ENCODE measurements at regions not wholly inside any gene's neighbourhood (a gene's known extent, or its start where the extent isn't known, plus 50 kb on each side); places are given as distances from the start of the nearest gene placed in this dataset.

- TF ChIP-seq, protein P1, sequence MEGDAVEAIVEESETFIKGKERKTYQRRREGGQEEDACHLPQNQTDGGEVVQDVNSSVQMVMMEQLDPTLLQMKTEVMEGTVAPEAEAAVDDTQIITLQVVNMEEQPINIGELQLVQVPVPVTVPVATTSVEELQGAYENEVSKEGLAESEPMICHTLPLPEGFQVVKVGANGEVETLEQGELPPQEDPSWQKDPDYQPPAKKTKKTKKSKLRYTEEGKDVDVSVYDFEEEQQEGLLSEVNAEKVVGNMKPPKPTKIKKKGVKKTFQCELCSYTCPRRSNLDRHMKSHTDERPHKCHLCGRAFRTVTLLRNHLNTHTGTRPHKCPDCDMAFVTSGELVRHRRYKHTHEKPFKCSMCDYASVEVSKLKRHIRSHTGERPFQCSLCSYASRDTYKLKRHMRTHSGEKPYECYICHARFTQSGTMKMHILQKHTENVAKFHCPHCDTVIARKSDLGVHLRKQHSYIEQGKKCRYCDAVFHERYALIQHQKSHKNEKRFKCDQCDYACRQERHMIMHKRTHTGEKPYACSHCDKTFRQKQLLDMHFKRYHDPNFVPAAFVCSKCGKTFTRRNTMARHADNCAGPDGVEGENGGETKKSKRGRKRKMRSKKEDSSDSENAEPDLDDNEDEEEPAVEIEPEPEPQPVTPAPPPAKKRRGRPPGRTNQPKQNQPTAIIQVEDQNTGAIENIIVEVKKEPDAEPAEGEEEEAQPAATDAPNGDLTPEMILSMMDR (IDR thresholded peaks at IDR 0.05; ENCODE audit: poor library complexity, severe bottlenecking) = no peak
- TF ChIP-seq EZH2 (IDR thresholded peaks at IDR 0.05; ENCODE audit: borderline replicate concordance, insufficient read depth, low read length, poor library complexity, severe bottlenecking) = no peak
- TF ChIP-seq, protein P2, sequence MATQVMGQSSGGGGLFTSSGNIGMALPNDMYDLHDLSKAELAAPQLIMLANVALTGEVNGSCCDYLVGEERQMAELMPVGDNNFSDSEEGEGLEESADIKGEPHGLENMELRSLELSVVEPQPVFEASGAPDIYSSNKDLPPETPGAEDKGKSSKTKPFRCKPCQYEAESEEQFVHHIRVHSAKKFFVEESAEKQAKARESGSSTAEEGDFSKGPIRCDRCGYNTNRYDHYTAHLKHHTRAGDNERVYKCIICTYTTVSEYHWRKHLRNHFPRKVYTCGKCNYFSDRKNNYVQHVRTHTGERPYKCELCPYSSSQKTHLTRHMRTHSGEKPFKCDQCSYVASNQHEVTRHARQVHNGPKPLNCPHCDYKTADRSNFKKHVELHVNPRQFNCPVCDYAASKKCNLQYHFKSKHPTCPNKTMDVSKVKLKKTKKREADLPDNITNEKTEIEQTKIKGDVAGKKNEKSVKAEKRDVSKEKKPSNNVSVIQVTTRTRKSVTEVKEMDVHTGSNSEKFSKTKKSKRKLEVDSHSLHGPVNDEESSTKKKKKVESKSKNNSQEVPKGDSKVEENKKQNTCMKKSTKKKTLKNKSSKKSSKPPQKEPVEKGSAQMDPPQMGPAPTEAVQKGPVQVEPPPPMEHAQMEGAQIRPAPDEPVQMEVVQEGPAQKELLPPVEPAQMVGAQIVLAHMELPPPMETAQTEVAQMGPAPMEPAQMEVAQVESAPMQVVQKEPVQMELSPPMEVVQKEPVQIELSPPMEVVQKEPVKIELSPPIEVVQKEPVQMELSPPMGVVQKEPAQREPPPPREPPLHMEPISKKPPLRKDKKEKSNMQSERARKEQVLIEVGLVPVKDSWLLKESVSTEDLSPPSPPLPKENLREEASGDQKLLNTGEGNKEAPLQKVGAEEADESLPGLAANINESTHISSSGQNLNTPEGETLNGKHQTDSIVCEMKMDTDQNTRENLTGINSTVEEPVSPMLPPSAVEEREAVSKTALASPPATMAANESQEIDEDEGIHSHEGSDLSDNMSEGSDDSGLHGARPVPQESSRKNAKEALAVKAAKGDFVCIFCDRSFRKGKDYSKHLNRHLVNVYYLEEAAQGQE (IDR thresholded peaks at IDR 0.05; ENCODE audit: borderline replicate concordance) = no peak
- TF ChIP-seq RAD21 (conservative IDR thresholded peaks at IDR 0.05) = no peak
- TF ChIP-seq MXI1 (conservative IDR thresholded peaks at IDR 0.05; ENCODE audit: poor library complexity, severe bottlenecking) = no peak
- no peak for TF ChIP-seq TAF1 (IDR thresholded peaks at IDR 0.05; ENCODE audit: low read depth)
- TF ChIP-seq EP300 (conservative IDR thresholded peaks at IDR 0.05; ENCODE audit: poor library complexity, severe bottlenecking) = no peak
- TF ChIP-seq POLR2AphosphoS5 (IDR thresholded peaks at IDR 0.05) = no peak
Observed at GRCh38 chr4:15322006-15322405, 105.8 kb upstream of the C1QTNF7 start.

Data from neural cell (in vitro differentiated cells).